ENCODE measurements at regions not wholly inside any gene's neighbourhood (a gene's known extent, or its start where the extent isn't known, plus 50 kb on each side); places are given as distances from the start of the nearest gene placed in this dataset.

GRCh38 chr12:108419949-108420348 lies 80.8 kb upstream of the CMKLR1 start:
- no peak overlapping the region for H3K4me3 ChIP-seq (ENCODE audit: low read depth, low read length, poor library complexity, severe bottlenecking)
- no TSS peak for BruUV-seq (replicated peaks)
- H3K9me2 ChIP-seq (ENCODE audit: insufficient read depth, low read length) = no peaks in the 10 kb centered on the region
- no peaks in the 10 kb centered on the region for H3K79me2 ChIP-seq (ENCODE audit: insufficient read depth, low read depth, low read length)
- H3K4me1 ChIP-seq (ENCODE audit: insufficient read depth, low read length, poor library complexity, severe bottlenecking) = no peaks in the 10 kb centered on the region
- H2AFZ ChIP-seq (ENCODE audit: low read length) = no peak overlapping the region
- CTCF ChIA-PET (ENCODE audit: unreplicated experiment) = no interaction called here
- DNase-seq (ENCODE audit: low spot score) = no peak
- H3K4me2 ChIP-seq (ENCODE audit: low read length) = no peak overlapping the region
- POLR2A ChIA-PET = no interaction called here
- TF ChIP-seq CTCF (conservative IDR thresholded peaks at IDR 0.05; ENCODE audit: low read length) (no peak), EZH2phosphoT487 (IDR thresholded peaks at IDR 0.05; ENCODE audit: borderline replicate concordance, low read depth, low read length) (no peak)
- no peak overlapping the region for H3K27ac ChIP-seq (ENCODE audit: low read depth, low read length, poor library complexity, severe bottlenecking)
- H3K9me3 ChIP-seq (ENCODE audit: low read length) = no peaks in the 10 kb centered on the region
- no peaks in the 10 kb centered on the region for H4K20me1 ChIP-seq (ENCODE audit: insufficient read depth, low read length)
- H3K36me3 ChIP-seq (ENCODE audit: insufficient read depth, low read length) = no peaks in the 10 kb centered on the region
- intact Hi-C loops (cut with micrococcal nuclease; ENCODE audit: unreplicated experiment) = no loop called here

- intact Hi-C loops (cut with micrococcal nuclease; ENCODE audit: unreplicated experiment) = no loop called here
- Histone ChIP-seq H3K9me2 (ENCODE audit: insufficient read depth, low read length) (no peaks in the 10 kb centered on the region), H3K4me3 (ENCODE audit: low read depth, low read length, poor library complexity, severe bottlenecking) (no peak overlapping the region), H3K4me2 (ENCODE audit: low read length) (no peak overlapping the region), H2AFZ (ENCODE audit: low read length) (no peak overlapping the region), H3K36me3 (ENCODE audit: insufficient read depth, low read length) (no peaks in the 10 kb centered on the region), H3K4me1 (ENCODE audit: insufficient read depth, low read length, poor library complexity, severe bottlenecking) (no peaks in the 10 kb centered on the region), H3K79me2 (ENCODE audit: insufficient read depth, low read depth, low read length) (no peaks in the 10 kb centered on the region), H3K27ac (ENCODE audit: low read depth, low read length, poor library complexity, severe bottlenecking) (no peak overlapping the region), H4K20me1 (ENCODE audit: insufficient read depth, low read length) (no peaks in the 10 kb centered on the region), H3K9me3 (ENCODE audit: low read length) (no peaks in the 10 kb centered on the region)
- BruUV-seq (replicated peaks) = no TSS peak
- TF ChIP-seq CTCF (conservative IDR thresholded peaks at IDR 0.05; ENCODE audit: low read length) (no peak), EZH2phosphoT487 (IDR thresholded peaks at IDR 0.05; ENCODE audit: borderline replicate concordance, low read depth, low read length) (no peak)
- ChIA-PET POLR2A (no interaction called here), CTCF (ENCODE audit: unreplicated experiment) (no interaction called here)
- DNase-seq (ENCODE audit: low spot score) = no peak
These were observed 79.2 kb upstream of the CMKLR1 start for GRCh38 chr12:108418164-108418890.

GRCh38 chr12:108414021-108414420 lies 74.9 kb upstream of the CMKLR1 start:
- Histone ChIP-seq H3K27ac (ENCODE audit: low read depth, low read length, poor library complexity, severe bottlenecking) (no peak overlapping the region), H3K4me3 (ENCODE audit: low read depth, low read length, poor library complexity, severe bottlenecking) (no peak overlapping the region), H3K9me3 (ENCODE audit: low read length) (no peaks in the 10 kb centered on the region), H3K4me1 (ENCODE audit: insufficient read depth, low read length, poor library complexity, severe bottlenecking) (no peaks in the 10 kb centered on the region), H3K36me3 (ENCODE audit: insufficient read depth, low read length) (no peaks in the 10 kb centered on the region), H4K20me1 (ENCODE audit: insufficient read depth, low read length) (no peaks in the 10 kb centered on the region), H3K9me2 (ENCODE audit: insufficient read depth, low read length) (no peaks in the 10 kb centered on the region), H2AFZ (ENCODE audit: low read length) (no peak overlapping the region), H3K4me2 (ENCODE audit: low read length) (no peak overlapping the region), H3K79me2 (ENCODE audit: insufficient read depth, low read depth, low read length) (no peaks in the 10 kb centered on the region)
- ChIA-PET POLR2A (no interaction called here), CTCF (ENCODE audit: unreplicated experiment) (no interaction called here)
- TF ChIP-seq CTCF (conservative IDR thresholded peaks at IDR 0.05; ENCODE audit: low read length) = no peak
- TF ChIP-seq EZH2phosphoT487 (IDR thresholded peaks at IDR 0.05; ENCODE audit: borderline replicate concordance, low read depth, low read length) = no peak
- BruUV-seq (replicated peaks) = no TSS peak
- intact Hi-C loops (cut with micrococcal nuclease; ENCODE audit: unreplicated experiment) = no loop called here
- DNase-seq (ENCODE audit: low spot score) = no peak
